GM13976 (cell line): ENCODE measurements at regions not wholly inside any gene's neighbourhood (a gene's known extent, or its start where the extent isn't known, plus 50 kb on each side); places are given as distances from the start of the nearest gene placed in this dataset.

Experiments
- DNase-seq: peaks from one replicate; pipeline ENCODE4 v3.0.0; 2012; ENCODE audit warnings: low spot score
- in situ Hi-C: fragments of 300-500 bp; cut with MboI; formaldehyde crosslinking; loops from one replicate; pipeline ENCODE4 v1.12.0; 2022; ENCODE audit warnings: low sequenced_read_pairs, mixed read lengths, inconsistent platforms; ENCODE audit not compliant: unreplicated experiment
- TF ChIP-seq, protein P1 (sequence below): IDR thresholded peaks from 2 replicates; pipeline ENCODE4 v1.5.1; 2012; ENCODE audit warnings: borderline replicate concordance, mild to moderate bottlenecking; ENCODE audit not compliant: insufficient read depth; ENCODE audit errors: extremely low read depth, missing control alignments, control extremely low read depth

DNA sequence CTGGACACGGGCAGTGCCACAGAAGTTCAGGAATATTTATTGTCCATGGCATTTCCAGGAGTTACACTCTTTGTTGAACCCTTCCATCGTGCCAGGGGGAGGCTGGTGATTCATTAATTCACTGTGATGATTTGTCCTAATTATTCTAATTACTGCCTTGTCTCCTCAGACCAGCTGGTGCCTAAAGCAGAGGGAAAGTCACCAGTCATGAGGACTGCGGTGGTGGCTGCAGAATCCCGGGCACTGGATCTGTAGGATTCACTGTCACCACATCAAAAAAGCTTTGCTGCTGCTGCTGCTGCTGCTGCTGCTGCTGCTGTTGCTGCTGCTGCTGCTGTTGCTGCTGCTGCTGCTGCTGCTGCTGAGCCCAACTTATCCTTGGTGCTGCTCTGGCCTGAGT is 908.2 kb downstream of the TSN start:
- TF ChIP-seq, protein P1, sequence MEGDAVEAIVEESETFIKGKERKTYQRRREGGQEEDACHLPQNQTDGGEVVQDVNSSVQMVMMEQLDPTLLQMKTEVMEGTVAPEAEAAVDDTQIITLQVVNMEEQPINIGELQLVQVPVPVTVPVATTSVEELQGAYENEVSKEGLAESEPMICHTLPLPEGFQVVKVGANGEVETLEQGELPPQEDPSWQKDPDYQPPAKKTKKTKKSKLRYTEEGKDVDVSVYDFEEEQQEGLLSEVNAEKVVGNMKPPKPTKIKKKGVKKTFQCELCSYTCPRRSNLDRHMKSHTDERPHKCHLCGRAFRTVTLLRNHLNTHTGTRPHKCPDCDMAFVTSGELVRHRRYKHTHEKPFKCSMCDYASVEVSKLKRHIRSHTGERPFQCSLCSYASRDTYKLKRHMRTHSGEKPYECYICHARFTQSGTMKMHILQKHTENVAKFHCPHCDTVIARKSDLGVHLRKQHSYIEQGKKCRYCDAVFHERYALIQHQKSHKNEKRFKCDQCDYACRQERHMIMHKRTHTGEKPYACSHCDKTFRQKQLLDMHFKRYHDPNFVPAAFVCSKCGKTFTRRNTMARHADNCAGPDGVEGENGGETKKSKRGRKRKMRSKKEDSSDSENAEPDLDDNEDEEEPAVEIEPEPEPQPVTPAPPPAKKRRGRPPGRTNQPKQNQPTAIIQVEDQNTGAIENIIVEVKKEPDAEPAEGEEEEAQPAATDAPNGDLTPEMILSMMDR, result no peak
- no peak for DNase-seq
- in situ Hi-C loops, result no loop called here

DNA sequence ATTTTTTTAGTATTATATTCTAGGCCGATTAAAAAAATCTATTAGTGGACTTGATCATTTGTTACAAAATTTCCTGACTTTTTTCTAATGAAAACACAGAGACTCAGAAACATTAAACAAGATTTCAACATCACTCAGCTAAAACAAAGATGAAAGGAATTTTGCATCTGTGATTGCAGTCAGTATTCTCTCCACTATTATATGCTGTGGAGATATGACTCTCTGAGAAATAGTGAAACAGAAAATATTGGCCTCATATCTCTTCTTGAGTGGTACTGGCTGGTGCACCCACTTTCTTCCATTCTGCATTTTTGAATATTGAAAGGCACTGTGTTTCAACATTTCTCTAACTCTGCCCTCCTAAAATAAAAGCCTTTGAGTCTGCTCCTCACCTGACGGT is 914.2 kb downstream of the TSN start:
- TF ChIP-seq, protein P1, result no peak
- DNase-seq, result no peak
- in situ Hi-C loops, result no loop called here

DNA sequence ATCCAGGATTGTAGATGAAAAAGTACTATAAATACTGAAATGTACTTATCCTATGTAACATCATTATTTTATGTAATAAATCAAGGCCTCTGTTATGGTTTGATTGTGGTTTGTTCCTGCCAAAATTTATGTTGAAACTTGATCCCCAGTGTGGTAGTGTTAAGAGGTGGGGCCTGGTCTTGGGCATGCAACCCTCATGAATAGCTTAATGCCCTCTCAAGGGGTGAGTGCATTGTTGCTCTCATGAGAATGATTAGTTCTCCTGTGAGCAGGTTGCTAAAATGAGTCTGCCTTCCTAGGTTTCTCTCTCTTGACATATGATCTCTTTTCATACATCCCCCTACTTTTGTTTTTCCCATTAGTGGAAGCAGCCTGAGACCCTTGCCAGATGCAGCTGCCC is 915.4 kb downstream of the TSN start:
- in situ Hi-C loops, result no loop called here

DNA sequence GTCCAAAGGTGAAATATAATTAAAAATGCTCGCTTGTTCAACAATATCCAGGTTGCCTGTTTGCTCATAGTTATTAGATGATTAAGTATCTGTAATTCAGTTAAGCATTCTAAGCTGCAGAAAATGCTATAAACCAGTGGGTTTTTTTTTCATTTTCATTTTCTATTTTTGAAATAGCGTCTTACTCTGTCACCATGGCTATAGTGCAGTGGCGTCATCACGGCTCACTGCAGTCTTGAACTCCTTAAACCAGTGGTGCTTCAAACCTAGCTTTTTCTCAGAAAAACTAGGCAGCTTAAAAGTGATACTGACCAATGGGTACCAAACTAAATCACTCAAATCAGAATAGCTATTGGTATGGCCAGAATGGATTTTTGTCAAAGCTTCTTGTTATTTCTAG is 925.2 kb downstream of the TSN start:
- DNase-seq, result no peak
- TF ChIP-seq, protein P1, result no peak
- in situ Hi-C loops, result no loop called here

More for the DNA sequence above, 915.4 kb downstream of the TSN start:
- TF ChIP-seq, protein P1, result no peak
- DNase-seq, result no peak

DNA sequence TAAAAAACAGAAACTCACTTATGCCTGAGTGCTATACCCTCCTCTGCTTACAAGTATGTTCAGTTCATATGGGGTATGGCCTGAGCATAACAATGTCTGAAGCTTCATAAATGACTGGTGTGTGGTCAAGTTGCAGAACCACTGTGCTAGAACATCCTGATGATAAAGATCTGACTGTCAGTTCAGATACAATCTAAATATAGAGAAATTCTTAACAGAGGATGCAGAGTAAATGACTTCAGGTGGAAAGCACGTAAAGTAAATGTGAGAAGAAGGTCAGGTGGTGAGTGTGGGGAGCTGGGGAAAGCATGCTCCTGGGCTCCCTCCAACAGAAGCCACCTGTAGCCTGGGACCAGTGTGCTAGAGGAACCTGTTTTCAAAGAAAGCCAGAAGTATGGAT is 926.2 kb downstream of the TSN start:
- DNase-seq, result peak; percentile 30
- TF ChIP-seq, protein P1, result no peak
- in situ Hi-C loops, result no loop called here

DNA sequence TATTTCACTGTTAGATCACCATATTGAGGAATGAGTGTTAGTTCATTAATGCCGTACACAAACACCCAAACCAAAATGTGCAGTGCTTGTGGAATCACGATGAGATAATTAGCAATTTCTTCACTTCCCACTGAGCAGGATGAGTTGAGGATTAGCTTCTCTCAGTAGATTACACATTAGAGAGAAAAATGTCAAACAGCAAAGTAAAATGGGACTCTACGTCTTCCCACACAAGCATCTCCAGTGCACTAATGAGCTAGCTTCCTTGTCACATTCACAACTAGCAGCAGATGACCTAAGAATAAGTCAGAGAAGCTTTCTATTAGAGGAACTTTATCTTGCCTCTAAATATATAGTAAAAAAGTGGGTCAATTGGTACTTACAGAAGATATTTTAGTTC is 926.9 kb downstream of the TSN start:
- TF ChIP-seq, protein P1, result no peak
- in situ Hi-C loops, result no loop called here
- DNase-seq, result no peak

DNA sequence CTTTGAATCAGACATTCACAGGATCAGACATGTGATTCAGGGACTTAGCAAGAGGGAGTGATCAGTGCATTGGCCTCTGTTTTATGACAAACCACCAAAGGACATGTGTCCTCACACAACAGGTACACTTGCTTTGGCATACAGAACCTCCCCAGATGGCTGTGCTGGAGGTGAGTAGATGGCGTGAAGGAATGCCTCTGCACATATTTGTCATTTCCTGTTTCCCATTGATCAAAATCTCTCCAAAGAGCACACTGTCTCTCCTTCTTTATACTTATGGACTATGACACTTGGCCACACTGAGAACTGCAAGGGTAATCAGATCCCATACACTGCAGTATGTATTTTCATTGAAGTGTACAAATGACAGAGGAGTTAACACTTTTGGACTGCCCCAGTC is 927.6 kb downstream of the TSN start:
- in situ Hi-C loops, result no loop called here
- no peak for DNase-seq
- TF ChIP-seq, protein P1, result no peak
